ENCODE measurements at regions not wholly inside any gene's neighbourhood (a gene's known extent, or its start where the extent isn't known, plus 50 kb on each side); places are given as distances from the start of the nearest gene placed in this dataset.

- DNase-seq (ENCODE audit: low read depth), result no peak
- H3K4me3 ChIP-seq (ENCODE audit: low read depth, low read length), result no peak overlapping the region
- TF ChIP-seq CTCF (IDR thresholded peaks at IDR 0.05; ENCODE audit: insufficient read depth, low read length), result no peak
Observed at GRCh38 chr2:16264491-16264890, 324.1 kb downstream of the MYCN start.

- DNase-seq (ENCODE audit: low read depth), result no peak
- no peak overlapping the region for H3K4me3 ChIP-seq (ENCODE audit: low read depth, low read length)
- TF ChIP-seq CTCF (IDR thresholded peaks at IDR 0.05; ENCODE audit: insufficient read depth, low read length), result no peak
Observed at GRCh38 chr2:16263241-16263890, 323.0 kb downstream of the MYCN start.

- no peak overlapping the region for H3K4me3 ChIP-seq (ENCODE audit: low read depth, low read length)
- TF ChIP-seq CTCF (IDR thresholded peaks at IDR 0.05; ENCODE audit: insufficient read depth, low read length), result no peak
Observed at GRCh38 chr2:16262526-16263178, 322.3 kb downstream of the MYCN start.

GRCh38 chr2:16261791-16262190, 321.4 kb downstream of the MYCN start:
- no peak for DNase-seq (ENCODE audit: low read depth)
- no peak overlapping the region for H3K4me3 ChIP-seq (ENCODE audit: low read depth, low read length)
- no peak for TF ChIP-seq CTCF (IDR thresholded peaks at IDR 0.05; ENCODE audit: insufficient read depth, low read length)

More at GRCh38 chr2:16262526-16263178, 322.3 kb downstream of the MYCN start:
- DNase-seq (ENCODE audit: low read depth), result no peak

- no peak for DNase-seq (ENCODE audit: low read depth)
- H3K4me3 ChIP-seq (ENCODE audit: low read depth, low read length), result no peak overlapping the region
- TF ChIP-seq CTCF (IDR thresholded peaks at IDR 0.05; ENCODE audit: insufficient read depth, low read length), result no peak
Observed at GRCh38 chr2:16261071-16261470, 320.7 kb downstream of the MYCN start.

GRCh38 chr2:16260041-16260830, 319.9 kb downstream of the MYCN start:
- H3K4me3 ChIP-seq (ENCODE audit: low read depth, low read length), result no peak overlapping the region
- TF ChIP-seq CTCF (IDR thresholded peaks at IDR 0.05; ENCODE audit: insufficient read depth, low read length), result no peak
- no peak for DNase-seq (ENCODE audit: low read depth)

All from fibroblast of the aortic adventitia (primary cell).